ENCODE measurements at regions not wholly inside any gene's neighbourhood (a gene's known extent, or its start where the extent isn't known, plus 50 kb on each side); places are given as distances from the start of the nearest gene placed in this dataset.
"Not testable (repeated sequence)": the region's sequence is repeated elsewhere in the genome, so short reads cannot be mapped to it uniquely, and the experiment has no call there.

DNA sequence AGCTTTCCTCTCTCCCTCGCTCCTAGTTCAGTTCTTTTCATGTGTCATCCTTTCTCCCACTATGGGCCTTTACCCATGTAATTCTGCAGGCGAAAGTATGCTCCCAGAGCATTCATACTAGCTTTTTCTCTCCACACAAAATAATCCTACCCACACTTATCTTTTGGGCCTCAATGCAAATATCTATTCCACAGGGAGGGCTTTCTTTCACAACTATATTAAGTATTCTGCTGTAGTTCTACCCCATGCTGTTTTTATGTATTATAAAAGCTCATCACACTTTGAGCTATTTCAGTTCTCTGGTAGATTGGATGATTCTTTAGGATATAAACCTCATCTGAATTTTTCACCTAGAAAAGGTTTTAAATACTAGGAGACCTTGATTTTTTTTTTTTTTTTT is 774.6 kb upstream of the CRIM1 start:
- TF ChIP-seq, protein P1, sequence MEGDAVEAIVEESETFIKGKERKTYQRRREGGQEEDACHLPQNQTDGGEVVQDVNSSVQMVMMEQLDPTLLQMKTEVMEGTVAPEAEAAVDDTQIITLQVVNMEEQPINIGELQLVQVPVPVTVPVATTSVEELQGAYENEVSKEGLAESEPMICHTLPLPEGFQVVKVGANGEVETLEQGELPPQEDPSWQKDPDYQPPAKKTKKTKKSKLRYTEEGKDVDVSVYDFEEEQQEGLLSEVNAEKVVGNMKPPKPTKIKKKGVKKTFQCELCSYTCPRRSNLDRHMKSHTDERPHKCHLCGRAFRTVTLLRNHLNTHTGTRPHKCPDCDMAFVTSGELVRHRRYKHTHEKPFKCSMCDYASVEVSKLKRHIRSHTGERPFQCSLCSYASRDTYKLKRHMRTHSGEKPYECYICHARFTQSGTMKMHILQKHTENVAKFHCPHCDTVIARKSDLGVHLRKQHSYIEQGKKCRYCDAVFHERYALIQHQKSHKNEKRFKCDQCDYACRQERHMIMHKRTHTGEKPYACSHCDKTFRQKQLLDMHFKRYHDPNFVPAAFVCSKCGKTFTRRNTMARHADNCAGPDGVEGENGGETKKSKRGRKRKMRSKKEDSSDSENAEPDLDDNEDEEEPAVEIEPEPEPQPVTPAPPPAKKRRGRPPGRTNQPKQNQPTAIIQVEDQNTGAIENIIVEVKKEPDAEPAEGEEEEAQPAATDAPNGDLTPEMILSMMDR (IDR thresholded peaks at IDR 0.05; ENCODE audit: borderline replicate concordance, extremely low read depth, insufficient read depth): no peak

DNA sequence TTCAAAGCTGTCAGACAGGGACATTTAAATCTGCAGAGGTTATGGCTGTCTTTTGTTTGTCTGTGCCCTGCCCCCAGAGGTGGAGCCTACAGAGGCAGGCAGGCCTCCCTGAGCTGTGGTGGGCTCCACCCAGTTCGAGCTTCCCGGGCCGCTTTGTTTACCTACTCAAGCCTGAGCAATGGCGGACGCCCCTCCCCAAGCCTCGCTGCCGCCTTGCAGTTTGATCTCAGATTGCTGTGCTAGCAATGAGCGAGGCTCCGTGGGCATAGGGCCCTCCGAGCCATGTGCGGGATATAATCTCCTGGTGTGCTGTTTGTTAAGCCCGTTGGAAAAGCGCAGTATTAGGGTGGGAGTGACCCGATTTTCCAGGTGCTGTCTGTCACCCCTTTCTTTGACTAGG is 787.0 kb upstream of the CRIM1 start:
- peak in 1 of 5 donors; percentile 37 for DNase-seq
- H3K4me1 ChIP-seq (ENCODE audit: control insufficient read depth in 2 of 3, insufficient read depth in 2 of 3, low read depth in 1 of 3, low read length in 3 of 3); intact Hi-C loops (cut with DNase I); H3K4me3 ChIP-seq (ENCODE audit: low read length in 3 of 3); H3K27ac ChIP-seq (ENCODE audit: low read depth in 2 of 2, low read length in 2 of 2); H3K9me3 ChIP-seq (ENCODE audit: control insufficient read depth in 2 of 3, insufficient read depth in 1 of 3, low read length in 3 of 3); FAIRE-seq; H3K27me3 ChIP-seq (ENCODE audit: control insufficient read depth, insufficient read depth, low read length); H3K9ac ChIP-seq (ENCODE audit: low read length in 3 of 3); H3K36me3 ChIP-seq (ENCODE audit: control insufficient read depth in 2 of 3, insufficient read depth in 3 of 3, low read length in 3 of 3): not testable (repeated sequence)

More for the DNA sequence above, 774.6 kb upstream of the CRIM1 start:
- H3K9me3 ChIP-seq (ENCODE audit: control insufficient read depth in 2 of 3, insufficient read depth in 1 of 3, low read length in 3 of 3): no peaks in the 10 kb centered on the region
- FAIRE-seq: no peak
- no peaks in the 10 kb centered on the region for H3K36me3 ChIP-seq (ENCODE audit: control insufficient read depth in 2 of 3, insufficient read depth in 3 of 3, low read length in 3 of 3)
- no peak overlapping the region for H3K27ac ChIP-seq (ENCODE audit: low read depth in 2 of 2, low read length in 2 of 2)
- no peak overlapping the region for H3K4me3 ChIP-seq (ENCODE audit: low read length in 3 of 3)
- DNase-seq: no peak
- no peaks in the 10 kb centered on the region for H3K27me3 ChIP-seq (ENCODE audit: control insufficient read depth, insufficient read depth, low read length)
- H3K9ac ChIP-seq (ENCODE audit: low read length in 3 of 3): no peak overlapping the region
- intact Hi-C loops (cut with DNase I): no loop called here
- no peaks in the 10 kb centered on the region for H3K4me1 ChIP-seq (ENCODE audit: control insufficient read depth in 2 of 3, insufficient read depth in 2 of 3, low read depth in 1 of 3, low read length in 3 of 3)

DNA sequence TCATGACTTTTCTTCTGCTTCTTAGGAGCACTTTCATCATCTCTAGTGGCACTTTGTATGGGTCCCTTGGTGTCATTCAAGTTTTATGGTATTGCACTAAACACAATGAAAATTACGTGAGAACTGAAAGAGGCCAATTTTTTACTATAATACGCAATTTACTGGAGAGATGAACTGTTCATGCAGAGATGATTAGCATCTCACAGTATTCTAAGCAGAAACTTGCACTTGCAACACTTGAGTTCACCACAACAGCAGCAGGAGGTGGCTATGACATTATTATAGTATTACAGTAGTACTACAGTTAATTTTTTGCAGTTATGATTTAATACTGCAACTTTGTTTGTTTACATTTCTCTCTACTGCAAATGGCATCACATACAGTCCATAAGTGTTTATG is 793.1 kb upstream of the CRIM1 start:
- Histone ChIP-seq H3K4me1 (ENCODE audit: control insufficient read depth in 2 of 3, insufficient read depth in 2 of 3, low read depth in 1 of 3, low read length in 3 of 3) (no peaks in the 10 kb centered on the region), H3K9ac (ENCODE audit: low read length in 3 of 3) (no peak overlapping the region), H3K4me3 (ENCODE audit: low read length in 3 of 3) (no peak overlapping the region), H3K9me3 (ENCODE audit: control insufficient read depth in 2 of 3, insufficient read depth in 1 of 3, low read length in 3 of 3) (no peaks in the 10 kb centered on the region), H3K27me3 (ENCODE audit: control insufficient read depth, insufficient read depth, low read length) (no peaks in the 10 kb centered on the region), H3K27ac (ENCODE audit: low read depth in 2 of 2, low read length in 2 of 2) (no peak overlapping the region), H3K36me3 (ENCODE audit: control insufficient read depth in 2 of 3, insufficient read depth in 3 of 3, low read length in 3 of 3) (no peaks in the 10 kb centered on the region)
- no peak for FAIRE-seq
- no peak for DNase-seq
- TF ChIP-seq, protein P1 (IDR thresholded peaks at IDR 0.05; ENCODE audit: borderline replicate concordance, extremely low read depth, insufficient read depth): no peak
- intact Hi-C loops (cut with DNase I): no loop called here

DNA sequence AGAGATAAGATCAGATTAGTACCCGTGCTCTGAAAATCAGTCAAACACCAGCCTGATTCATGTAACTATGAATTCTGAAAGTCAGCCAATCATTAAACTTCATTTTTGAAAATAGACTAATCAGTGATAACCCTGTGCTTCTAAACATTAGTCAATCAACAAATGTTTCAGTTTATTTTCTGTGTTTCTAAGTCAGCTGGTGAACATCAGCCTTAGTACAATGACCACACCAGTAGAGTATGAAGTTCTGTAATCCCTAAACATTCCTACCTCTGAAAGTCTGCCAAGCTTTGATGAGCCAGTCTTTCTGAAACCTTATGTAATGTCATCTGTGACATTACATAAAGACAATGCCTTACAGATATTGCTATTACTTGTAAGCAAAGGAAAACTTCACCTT is 807.4 kb upstream of the CRIM1 start:
- Histone ChIP-seq H3K9ac (ENCODE audit: low read length in 3 of 3) (no peak overlapping the region), H3K27me3 (ENCODE audit: control insufficient read depth, insufficient read depth, low read length) (no peaks in the 10 kb centered on the region), H3K36me3 (ENCODE audit: control insufficient read depth in 2 of 3, insufficient read depth in 3 of 3, low read length in 3 of 3) (no peaks in the 10 kb centered on the region), H3K27ac (ENCODE audit: low read depth in 2 of 2, low read length in 2 of 2) (no peak overlapping the region), H3K4me3 (ENCODE audit: low read length in 3 of 3) (no peak overlapping the region), H3K9me3 (ENCODE audit: control insufficient read depth in 2 of 3, insufficient read depth in 1 of 3, low read length in 3 of 3) (no peaks in the 10 kb centered on the region), H3K4me1 (ENCODE audit: control insufficient read depth in 2 of 3, insufficient read depth in 2 of 3, low read depth in 1 of 3, low read length in 3 of 3) (no peaks in the 10 kb centered on the region)
- DNase-seq (no peak), FAIRE-seq (no peak)
- TF ChIP-seq, protein P1 (IDR thresholded peaks at IDR 0.05; ENCODE audit: borderline replicate concordance, extremely low read depth, insufficient read depth): no peak
- intact Hi-C loops (cut with DNase I): no loop called here

Measured in kidney (tissue), 13 donors.